GM18868 (cell line): ENCODE measurements at regions not wholly inside any gene's neighbourhood (a gene's known extent, or its start where the extent isn't known, plus 50 kb on each side); places are given as distances from the start of the nearest gene placed in this dataset.
"Not testable (repeated sequence)": the region's sequence is repeated elsewhere in the genome, so short reads cannot be mapped to it uniquely, and the experiment has no call there.

Experiments
- ATAC-seq: cut with Tn5 transposase; IDR thresholded peaks from one replicate; pipeline ENCODE4 v1.9.1; 2021; ENCODE audit warnings: mild to moderate bottlenecking, moderate library complexity; ENCODE audit not compliant: unreplicated experiment

- no peak for ATAC-seq
Observed at GRCh38 chr3:20842594-20843436, 656.8 kb upstream of the SGO1 start.

GRCh38 chr3:20842002-20842401 lies 656.0 kb upstream of the SGO1 start:
- ATAC-seq: no peak

GRCh38 chr3:20837676-20838302 lies 651.8 kb upstream of the SGO1 start:
- no peak for ATAC-seq

GRCh38 chr3:20836801-20837200 lies 650.8 kb upstream of the SGO1 start:
- no peak for ATAC-seq

- ATAC-seq: no peak
Observed at GRCh38 chr3:20832963-20833362, 647.0 kb upstream of the SGO1 start.

- no peak for ATAC-seq
Observed at GRCh38 chr3:20822251-20822650, 636.2 kb upstream of the SGO1 start.

GRCh38 chr3:20820872-20821271 lies 634.9 kb upstream of the SGO1 start:
- ATAC-seq: not testable (repeated sequence)

- no peak for ATAC-seq
Observed at GRCh38 chr3:20811631-20812030, 625.6 kb upstream of the SGO1 start.

GRCh38 chr3:20811006-20811405 lies 625.0 kb upstream of the SGO1 start:
- ATAC-seq: no peak

GRCh38 chr3:20810555-20810954 lies 624.5 kb upstream of the SGO1 start:
- no peak for ATAC-seq

- ATAC-seq: no peak
Observed at GRCh38 chr3:20809356-20809755, 623.4 kb upstream of the SGO1 start.

GRCh38 chr3:20808864-20809263 lies 622.9 kb upstream of the SGO1 start:
- ATAC-seq: no peak

- ATAC-seq: no peak
Observed at GRCh38 chr3:20798666-20799065, 612.7 kb upstream of the SGO1 start.

- no peak for ATAC-seq
Observed at GRCh38 chr3:20787005-20787404, 601.0 kb upstream of the SGO1 start.

- no peak for ATAC-seq
Observed at GRCh38 chr3:20776692-20777091, 590.7 kb upstream of the SGO1 start.

GRCh38 chr3:20776286-20776685 lies 590.3 kb upstream of the SGO1 start:
- no peak for ATAC-seq

GRCh38 chr3:20773320-20773984 lies 587.4 kb upstream of the SGO1 start:
- no peak for ATAC-seq

GRCh38 chr3:20772869-20773268 lies 586.9 kb upstream of the SGO1 start:
- no peak for ATAC-seq

GRCh38 chr3:20769430-20769829 lies 583.4 kb upstream of the SGO1 start:
- ATAC-seq: no peak

GRCh38 chr3:20760981-20761380 lies 575.0 kb upstream of the SGO1 start:
- ATAC-seq: no peak

- no peak for ATAC-seq
Observed at GRCh38 chr3:20752416-20752815, 566.4 kb upstream of the SGO1 start.

GRCh38 chr3:20751296-20751695 lies 565.3 kb upstream of the SGO1 start:
- no peak for ATAC-seq
